Activated CD8-positive, alpha-beta memory T cell treated with anti-CD3 and anti-CD28 coated beads, Interleukin-2, amount 50 U/mL, for 1 hour (primary cell): ENCODE measurements at regions not wholly inside any gene's neighbourhood (a gene's known extent, or its start where the extent isn't known, plus 50 kb on each side); places are given as distances from the start of the nearest gene placed in this dataset.

Experiments
- DNase-seq: peaks from one replicate; pipeline ENCODE4 v3.0.0-alpha.2; 2020; ENCODE audit errors: extremely low read depth

DNA sequence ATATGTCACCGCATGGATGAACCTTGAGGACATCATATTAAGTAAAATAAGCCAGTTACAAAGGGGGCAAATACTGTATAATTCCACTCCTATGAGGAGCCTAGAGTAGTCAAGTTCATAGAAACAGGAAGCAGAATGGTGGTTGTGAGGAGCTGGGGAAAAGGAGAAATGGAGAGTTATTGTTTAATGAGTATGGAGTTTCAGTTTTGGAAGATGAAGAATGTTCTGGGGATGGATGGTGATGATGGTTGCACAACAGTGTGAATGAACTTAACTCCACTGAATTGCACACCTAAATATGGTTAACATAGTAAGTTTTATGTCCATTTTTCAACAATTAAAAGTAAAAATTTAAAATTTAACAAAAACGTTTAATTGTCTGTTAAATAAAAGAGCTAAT lies 220.9 kb upstream of the JUN start:
- DNase-seq: no peak

DNA sequence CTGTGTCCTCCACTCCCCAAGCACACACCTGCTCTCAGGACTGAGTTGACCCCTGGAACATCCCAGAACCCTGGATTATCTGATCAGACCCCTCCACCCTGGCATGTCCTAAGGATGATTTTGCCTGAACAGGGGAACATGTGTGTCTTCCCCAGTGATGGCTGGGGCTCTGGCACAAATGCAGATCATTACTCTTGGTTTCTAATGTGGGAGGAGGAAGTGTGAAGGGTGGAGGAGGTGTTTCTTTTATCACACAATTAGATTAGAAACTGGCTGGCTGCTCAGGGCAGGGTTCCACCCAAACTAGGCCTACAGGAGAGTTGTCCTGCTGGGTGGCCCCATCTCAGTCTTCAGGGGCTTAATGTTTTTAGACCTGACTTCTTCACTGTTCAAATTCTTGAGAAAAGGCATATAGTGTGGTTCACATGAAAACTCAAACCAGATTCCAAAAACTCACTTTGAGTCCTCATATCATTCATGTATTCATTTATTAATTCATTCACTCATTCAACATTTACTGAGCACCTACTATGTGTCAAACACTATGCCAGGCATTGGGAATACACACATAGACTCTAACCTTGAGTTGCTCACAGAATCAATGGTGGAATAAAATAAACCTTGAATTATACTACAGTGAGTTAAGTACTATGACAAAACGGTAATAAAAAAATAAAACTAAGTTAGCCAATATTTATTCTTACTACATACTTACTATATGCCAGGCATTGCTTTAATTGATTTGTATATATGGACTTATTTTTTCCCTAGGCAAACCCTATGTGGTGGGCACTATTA lies 221.8 kb upstream of the JUN start:
- no peak for DNase-seq

DNA sequence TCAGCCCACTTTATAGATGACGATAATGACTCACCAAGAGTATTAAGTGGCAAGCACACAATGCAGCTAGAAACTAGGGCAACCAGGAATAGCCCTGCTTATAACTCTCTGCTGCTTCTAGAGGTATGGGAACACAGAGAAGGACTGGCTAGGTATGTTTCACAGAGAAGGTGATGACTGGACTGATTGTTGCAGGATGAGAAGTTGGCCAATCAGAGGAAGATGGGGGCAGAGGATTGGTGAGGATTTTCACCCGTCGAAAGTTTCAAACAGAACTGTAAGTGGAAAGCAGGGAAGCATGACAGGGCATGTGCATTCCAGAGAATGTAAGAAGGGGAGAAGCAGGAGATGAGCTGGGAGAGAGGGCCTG lies 222.4 kb upstream of the JUN start:
- no peak for DNase-seq

DNA sequence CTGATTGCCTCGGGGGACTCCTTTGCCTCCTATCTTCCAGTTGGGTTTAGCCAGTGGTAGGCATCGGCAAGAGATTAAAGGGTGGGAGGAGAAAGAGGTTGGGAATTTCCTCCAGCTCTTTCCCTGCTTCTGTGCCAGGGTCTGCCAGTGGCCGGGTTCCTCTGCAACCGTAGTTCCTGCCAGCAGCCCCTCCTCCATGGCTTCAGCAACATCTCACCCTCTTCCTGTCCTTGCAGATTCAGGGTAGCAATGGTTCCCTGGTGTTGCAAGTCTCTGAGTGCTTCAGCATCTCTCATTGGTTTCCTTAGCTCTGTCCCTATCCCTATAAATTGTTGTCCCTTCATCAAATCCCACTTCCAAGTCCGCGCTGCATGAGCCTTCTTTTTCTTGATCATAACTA lies 223.1 kb upstream of the JUN start:
- no peak for DNase-seq

DNA sequence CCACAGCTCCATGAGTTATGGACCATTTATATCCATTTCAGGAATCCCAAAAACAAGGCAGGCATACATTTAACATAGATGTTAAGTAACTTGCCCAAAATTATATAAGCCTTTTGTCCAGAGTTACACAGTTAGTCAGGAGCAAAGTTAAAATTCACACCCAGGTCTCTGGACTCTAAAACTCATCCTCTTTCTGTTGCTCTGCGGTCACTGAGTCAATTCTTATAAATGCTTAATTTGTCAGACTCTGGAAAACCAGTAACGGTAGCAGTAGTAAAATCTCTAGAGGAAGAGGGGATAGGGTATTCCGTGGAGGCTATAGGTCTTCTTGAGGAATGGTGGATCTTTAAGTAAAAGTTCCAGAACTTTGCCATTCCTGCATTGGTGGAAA lies 223.6 kb upstream of the JUN start:
- DNase-seq: no peak

DNA sequence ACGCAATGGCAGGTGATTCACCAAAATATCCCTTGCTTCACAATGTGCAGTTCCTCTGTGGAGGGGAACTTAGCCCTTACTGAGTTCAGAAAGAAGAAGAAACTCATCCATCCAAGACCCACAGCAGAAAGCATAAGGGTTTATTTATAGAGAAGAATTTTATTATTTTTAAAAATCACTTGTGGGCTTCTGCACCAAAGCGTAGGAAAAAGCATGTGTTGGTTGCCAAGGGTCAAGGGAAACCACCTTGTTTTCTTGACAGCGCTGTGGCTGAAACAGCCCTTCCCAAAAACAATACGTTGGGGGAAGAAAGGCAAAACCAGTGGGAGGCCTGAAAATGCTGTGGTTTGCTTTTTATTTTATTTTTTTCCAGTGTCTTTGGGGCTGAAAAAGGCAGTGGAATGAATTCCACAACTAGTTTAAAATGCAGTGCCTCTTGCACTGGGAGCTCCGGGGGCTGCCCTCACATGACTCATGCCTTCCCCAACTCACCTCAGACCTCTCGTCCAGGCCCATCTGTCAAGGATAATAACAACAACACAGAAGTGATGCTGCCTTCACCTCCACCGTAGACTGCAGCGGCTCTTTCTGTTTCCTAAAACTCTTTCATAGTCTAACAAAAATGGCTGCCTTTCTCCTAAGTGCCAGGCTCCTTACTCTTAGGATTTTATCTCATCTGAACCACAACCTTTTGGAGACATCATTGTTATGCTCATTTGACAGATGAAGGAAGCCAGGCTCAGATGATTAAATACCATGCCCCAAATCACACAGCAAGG lies 224.2 kb upstream of the JUN start:
- no peak for DNase-seq

DNA sequence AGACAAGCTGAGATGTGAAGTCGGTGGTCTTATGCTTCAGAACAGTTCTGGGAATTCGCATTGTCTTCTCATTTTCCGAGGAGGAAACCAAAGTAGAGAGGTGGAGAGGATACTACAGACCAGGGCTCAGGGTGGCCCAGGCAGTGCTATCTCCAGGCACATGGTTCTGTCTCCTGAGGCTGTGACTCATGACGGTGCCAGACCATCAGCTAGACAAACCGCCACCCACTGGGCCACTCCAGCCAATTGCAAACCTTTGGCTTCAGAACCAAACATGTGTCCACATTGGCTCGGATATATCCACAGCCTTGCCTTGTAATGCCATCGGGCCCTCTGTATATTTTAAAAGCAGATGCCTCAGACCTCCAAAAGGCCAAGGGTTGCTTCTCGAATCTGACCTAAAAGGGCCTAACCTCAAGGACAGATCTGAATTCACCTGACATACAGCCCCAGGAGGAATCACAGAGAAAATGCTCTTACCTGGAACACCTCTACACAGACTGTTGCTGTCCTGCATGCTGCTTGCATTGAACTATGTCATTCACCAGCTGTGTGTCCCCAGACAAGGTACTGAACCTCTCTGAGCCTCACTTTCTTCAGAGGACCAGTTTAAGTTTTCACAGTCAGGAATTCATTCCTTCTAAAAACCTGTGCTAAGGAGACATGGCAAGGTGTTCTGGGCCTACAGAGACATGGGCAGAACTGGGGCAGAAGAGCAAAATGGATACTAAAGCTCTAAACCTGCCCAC lies 224.9 kb upstream of the JUN start:
- no peak for DNase-seq

DNA sequence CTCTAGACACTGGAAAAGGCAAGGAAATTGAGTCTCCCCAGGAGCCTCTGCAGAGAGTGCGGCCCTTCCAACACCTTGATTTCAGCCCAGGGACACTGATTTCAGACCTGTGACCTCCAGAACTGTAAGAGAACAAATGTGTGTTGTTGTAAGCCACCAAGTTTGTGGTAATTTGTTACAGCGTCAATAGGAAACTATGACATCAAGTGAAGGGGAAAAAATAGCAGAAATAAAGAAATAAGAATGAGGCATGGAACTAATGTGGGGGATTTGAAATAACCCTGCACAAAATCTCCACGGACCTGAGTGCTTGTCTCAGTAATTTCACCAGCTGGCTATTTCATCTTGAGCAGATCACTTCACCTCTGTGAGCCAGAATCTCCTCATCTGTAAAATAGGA lies 227.8 kb upstream of the JUN start:
- no peak for DNase-seq

DNA sequence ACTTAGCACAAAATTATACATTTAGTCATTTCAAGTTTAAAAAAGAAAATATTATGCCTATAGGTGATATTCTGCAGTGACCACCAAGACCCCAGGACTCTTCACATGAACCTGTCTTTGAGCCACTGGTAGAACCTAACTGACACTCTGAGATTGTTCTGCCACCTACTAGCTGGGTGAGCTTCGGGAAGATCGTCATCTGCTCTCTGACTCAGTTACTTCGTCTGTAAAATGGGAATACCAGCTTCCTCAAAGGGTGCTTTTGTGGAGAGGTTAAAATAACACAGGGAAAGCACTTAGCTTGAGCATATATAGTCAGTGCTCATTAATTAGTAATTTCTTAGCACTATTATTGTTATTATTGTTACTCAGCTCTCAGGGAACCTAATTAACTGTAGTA lies 228.5 kb upstream of the JUN start:
- DNase-seq: no peak

DNA sequence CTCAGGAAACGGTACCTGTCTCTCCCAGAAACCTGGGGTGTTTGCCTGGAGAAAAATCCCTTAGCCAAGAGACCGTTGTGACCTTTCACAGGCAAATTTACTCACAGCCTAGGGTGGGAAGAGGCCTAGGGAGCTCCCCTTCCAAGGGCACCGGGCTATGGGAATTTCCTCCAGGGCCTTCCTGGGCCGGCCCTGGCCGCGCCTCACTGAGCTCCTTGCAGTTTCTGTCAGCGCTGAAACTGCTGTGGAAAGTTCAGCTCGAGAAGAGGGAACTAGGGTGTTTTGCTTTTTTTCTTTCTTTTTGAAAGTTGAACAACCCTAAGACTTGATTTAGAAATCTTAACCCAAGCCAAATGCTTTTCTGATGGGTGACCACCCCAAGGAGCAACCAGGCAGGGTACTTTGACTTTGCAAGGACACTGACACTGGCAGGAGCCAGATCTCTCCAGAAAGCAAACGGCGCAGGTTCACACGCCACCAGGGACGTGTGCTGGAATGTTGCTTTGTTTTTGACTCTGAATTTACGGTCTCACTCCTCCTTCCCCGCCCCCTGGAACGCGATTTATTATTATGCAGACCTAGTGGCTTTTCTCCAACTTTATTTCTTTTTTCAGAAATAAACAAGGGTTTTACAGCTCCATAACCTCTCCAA lies 229.6 kb upstream of the JUN start:
- DNase-seq: no peak

DNA sequence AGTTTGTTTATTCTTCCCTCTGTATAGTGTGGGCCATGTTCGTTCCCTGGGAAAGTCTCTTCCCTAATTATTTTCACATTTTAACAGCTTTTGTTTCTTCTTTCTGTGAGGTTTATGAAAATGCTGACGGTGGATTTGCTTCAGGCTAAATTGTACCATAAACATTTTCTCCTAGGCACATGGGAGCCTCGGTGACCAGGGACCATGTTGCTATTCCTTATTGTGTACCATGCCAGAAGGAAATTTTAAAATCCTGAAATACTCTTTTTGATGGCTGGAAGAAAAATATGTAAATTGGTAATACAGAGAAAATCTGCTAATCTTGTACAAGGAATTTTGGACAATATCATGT lies 230.1 kb upstream of the JUN start:
- DNase-seq: no peak

DNA sequence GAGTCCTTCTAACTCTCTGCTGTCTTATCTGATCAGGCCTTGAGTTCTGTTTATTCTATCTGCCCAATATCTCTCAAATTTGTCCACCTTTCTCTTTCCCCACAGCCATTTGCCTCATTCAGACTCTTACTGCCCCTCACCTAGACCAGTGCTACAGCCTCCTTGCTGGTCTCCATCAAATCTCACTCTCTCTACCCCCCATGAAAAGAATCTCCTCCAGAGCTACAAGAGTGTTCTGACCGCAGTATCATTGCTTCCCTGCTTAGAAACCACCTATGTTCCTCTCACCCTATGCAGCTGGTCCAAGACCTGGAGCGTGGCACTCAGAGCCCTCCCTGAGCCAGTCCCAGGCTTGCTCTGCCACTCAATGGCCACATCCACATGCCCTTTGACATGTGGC lies 231.0 kb upstream of the JUN start:
- DNase-seq: no peak

DNA sequence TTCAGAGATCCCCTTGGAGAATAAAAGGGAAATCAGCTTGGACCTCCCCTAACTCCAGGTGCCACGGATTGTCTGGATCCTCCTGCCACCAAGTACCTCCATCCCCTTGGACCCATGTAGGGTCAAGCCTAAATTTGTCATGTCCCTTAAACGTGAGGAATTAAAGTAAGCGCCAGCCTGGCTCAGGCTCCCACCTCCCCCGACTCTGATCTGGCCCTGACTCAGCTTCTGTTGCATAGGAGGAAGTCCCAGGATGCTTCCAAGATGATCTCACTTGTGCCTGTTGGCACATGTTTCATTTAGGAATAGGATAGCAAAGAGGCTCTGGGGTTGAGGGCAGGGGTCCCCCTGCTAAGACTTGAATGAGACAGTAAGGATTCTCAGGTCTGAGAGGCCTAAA lies 231.9 kb upstream of the JUN start:
- no peak for DNase-seq

DNA sequence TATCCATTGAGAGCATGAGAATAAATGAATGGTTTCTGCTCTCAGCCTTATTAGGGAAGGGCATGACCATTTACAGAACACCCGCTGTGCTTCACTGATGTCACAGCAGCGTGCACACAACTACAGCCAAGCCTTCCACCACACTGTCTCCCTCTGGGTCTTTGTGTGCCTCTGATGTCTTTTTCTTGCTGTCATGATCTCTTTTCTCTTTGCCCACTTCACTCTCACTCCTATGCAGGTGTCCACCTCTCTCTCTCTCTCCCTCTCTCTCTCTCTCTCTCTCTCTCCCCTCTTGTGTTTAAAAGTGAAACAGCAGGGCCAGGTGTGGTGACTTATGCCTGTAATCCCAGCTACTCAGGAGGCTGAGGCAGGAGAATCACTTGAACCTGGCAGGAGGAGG lies 232.5 kb upstream of the JUN start:
- DNase-seq: no peak

DNA sequence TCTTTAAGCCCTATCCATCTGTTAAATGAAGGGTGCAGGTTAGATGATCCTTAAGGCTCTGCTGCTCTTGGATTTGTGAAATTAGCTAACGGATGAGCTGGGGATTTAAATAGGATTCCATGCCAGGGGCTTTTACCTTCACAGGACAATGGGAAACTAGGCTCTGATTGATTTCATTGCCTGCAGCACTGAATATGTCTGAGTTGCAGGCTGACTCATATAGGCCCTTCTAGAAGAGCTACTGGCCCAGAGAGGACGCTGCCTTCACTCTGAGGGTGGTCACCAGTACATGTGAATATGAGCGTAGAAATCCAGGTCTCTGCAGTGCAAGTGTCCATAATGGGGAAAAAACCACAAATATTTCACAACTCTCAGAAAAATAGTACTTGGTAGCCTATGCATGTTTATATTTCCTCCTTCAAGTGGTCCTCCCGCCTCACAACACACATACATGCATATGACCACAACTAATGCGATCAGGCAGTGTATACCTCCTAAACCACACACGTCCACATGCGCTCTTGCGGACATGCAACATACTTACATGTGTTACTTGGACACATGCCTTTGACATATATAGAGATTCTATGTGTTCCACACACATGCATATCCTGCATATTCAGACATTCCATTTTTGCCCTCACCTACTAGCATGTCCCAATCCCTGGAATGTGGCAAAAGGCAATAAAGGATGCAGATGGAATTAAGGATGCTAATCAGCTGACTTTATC lies 233.8 kb upstream of the JUN start:
- DNase-seq: no peak

DNA sequence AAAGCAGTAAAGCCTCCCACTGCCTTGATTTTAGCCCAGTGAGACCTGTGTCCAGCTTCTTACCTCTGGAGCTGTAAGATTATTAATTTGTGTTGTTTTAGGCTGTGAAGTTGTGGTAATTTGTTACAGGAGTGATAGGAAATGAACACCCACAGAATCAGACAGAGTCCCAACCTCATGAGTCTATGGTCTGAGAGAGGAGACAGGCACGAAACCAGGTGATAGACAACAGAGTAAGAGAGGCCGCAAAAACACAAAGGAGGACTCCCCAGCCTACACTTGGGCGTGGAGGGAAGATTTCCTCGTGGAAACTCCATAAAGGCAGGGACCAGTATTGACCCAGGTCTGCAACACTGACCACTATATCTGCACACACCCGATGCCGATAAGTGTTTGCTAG lies 234.6 kb upstream of the JUN start:
- no peak for DNase-seq

DNA sequence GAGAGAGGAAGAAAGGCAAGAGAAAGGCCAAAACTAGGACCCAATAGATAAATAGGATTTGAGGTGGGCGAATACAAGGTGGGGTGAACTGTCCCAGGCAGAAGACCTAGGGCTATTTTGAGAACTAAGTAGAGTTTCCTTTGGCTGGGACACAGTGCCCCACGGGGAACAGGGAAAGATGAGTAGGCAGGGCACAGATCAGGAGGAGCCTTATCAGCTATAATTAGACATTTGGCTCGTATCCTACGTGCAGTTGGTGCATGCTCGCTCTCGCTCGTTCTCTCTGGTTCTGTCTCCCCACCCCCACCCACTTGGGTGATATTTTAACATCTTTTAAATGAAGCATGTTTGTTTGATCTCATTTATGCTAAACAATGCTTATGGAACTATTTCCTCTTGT lies 235.0 kb upstream of the JUN start:
- DNase-seq: no peak

DNA sequence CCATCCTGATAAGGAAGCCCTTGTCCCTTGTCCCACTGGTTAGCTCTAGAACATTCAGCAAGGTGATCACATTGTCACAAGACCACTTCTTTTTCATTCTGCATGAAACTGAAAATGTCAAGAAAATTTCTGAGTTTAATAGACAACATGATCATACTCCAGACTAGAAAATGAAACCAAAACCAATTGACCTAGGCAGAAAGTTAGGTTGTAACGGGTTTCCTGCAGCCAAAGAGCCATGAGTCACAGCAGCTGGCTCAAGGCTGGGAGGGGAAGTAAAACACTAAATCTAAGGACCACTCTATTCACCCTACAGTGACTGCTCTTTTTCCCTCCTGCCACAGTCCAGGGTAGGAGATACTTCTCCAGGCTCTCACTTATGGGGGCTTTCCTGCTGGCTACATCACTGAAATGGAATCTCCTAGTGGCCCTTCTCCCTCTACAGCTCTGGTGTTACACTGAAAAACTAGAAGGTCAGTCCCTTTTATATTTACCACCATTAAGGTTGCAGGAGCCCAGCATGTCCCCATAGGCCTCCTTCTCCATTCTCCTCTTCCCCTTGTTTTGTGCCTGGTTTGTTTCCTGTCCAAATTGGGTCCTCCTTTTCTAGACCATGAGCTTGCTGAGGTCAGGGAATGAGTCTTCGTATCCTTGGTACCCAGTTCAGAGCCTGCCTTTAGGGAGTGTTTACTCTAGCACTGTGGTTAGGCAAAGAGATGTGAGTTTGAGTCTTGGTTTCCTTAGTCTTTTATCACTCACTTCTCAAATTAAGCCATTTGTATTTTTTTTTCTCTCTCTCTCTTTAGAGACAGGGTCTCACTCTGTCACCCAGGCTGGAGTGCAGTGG lies 236.5 kb upstream of the JUN start:
- DNase-seq: peak; percentile 9

DNA sequence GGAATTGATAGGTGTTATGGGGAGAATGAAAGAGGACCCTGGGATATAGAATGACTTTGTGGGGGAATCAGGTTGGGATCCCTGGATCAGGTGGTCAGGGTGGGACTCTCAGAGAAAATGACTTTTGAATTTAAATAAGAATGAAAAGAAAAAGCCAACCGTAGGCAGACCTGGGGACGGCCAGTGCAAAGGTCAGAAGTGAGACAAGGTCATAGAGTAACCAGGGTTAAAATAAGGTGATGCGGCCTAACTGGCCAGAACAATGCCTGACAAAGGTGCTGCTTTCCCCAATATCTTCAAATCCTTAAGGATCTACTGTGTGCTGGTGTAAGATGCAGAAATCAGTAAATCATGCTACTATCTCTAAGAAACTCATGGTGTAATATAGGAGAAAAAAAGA lies 238.4 kb upstream of the JUN start:
- no peak for DNase-seq

DNA sequence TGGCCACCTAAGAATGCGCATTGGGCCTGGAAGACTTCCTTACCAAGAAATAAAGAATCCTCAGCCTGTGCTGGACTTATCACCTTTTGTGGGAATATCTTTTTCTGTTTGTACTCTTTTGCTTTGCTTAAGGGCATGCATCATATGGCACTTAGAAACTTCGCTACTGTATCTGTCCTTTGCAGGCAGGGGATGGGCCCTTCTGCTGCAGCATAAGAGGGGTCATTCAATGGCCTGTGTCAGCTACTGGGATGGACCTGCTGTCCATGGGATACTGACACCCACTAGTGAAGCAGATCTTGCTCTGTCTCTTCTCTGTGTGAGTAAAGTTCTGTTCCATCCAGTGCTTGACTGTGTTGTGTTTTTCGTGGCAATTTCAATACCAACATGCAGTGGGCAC lies 239.0 kb upstream of the JUN start:
- no peak for DNase-seq

DNA sequence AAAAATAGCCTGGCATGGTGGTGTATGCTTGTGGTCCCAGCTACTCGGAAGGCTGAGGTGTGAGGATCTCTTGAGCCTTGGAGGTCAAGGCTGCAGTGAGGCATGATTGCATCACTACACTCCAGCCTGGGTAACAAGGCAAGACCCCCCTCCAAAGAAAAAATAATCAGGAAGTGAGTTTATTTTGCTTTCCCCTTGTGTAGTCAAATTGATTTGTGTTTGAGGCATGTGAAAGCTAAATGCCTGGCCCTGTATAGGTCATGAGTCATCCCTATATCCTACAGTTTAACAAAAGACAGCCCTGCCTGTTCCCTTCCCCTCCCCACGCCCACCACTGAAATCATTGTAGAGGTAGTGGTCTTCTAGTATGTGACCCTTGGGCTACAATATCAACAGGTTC lies 241.4 kb upstream of the JUN start:
- no peak for DNase-seq
